GM21825 (cell line): ENCODE measurements at regions not wholly inside any gene's neighbourhood (a gene's known extent, or its start where the extent isn't known, plus 50 kb on each side); places are given as distances from the start of the nearest gene placed in this dataset.

Source experiments
- ATAC-seq: cut with Tn5 transposase; IDR thresholded peaks from one replicate; pipeline ENCODE4 v1.9.1; 2021; ENCODE audit warnings: mild to moderate bottlenecking, moderate library complexity; ENCODE audit not compliant: unreplicated experiment

DNA sequence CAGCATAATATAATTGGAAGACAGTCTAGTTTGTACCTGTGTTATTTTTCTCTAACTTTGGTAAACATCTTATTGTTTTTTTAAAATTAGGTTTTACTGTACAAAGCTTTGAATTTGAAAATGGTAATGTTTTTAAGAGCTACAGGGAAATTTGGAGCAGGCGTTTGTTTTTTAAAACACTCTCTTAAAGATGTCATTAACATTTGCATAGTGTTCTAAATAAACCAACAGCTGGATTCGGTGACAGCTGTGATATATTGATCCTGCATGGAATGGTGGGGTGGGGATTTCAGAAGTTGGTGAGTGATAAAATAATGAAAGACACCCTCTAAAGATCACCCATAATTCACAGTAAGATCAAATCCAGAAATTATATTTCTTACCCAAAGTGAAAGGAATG is 97.9 kb upstream of the PRL start:
- no peak for ATAC-seq

- no peak for ATAC-seq
These were observed 102.9 kb upstream of the PRL start for GRCh38 chr6:22399693-22400092.

DNA sequence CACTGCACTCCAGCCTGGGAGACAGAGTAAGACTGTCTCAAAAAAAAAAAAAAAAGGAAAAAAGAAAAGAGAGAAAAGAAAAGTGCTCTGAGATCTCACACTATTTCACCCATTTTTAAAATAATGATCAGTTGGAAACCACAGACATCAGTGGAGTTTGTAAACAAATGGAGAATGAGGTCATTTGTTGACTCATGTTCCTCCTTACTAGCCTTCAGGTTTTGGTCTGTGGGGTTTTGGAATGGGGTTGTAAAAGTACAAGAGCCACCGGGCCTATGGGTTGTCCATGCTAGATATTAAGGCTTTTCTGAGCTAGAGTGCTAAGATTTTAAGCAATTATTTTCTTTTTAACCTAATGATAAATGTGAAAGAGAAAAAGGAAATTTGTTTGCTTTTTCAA is 104.4 kb upstream of the PRL start:
- no peak for ATAC-seq

- ATAC-seq: no peak
These were observed 105.1 kb upstream of the PRL start for GRCh38 chr6:22401932-22402331.

- no peak for ATAC-seq
These were observed 112.7 kb upstream of the PRL start for GRCh38 chr6:22409486-22409885.

DNA sequence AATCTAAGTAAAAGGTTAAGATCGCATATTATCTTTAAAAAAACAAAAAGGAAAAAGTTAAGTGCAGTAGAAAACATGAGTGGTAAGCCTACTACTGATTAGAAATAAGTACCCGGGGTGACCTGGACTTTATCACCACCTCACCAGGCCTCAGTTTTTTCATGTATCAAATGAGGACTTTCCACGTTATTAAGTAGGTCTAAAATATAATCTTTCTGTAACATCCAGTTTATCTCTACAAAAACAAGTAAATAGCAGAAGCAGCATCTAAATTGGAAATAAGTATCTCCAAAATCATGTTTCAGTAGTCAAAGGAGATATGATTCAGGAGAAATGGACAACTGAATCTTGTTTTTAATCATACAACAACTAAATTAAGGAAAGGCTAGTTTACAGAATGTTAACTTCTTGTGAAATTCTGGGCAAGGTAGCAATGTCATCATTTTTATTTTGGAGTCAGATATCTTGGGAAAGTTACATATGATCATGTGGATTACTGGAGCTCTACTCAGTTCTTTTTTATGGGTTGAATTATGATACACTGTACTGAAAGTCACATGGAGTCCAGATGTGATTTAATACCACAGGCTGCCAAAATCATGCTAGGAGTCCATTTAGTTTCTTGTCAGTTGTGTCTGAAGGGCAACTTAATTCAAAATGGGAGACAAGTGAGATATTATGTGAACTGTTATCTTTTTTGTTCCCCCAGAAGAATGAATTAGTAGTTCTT is 114.7 kb upstream of the PRL start:
- ATAC-seq: no peak

DNA sequence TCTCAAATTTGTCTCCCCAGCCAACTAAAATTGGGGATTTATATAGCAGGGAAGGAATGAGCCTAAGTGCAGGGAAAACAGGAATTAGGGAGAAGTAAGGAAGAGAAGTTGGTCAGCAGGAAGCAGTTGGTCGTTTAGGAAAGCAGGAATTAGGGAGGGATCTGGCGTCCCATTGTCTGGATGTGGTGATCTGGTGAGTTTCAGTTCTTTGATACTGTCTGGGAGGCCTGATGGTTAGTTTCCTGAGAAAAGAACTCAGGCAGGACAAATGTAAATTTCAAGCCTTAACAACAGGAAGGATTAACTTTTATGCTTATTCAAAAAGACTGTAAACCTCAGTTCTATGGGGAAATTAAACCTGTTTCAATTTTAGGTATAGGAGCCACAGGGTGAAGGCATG is 116.2 kb upstream of the PRL start:
- no peak for ATAC-seq

GRCh38 chr6:22413681-22414311 is 117.0 kb upstream of the PRL start:
- ATAC-seq: no peak

- no peak for ATAC-seq
These were observed 121.9 kb upstream of the PRL start for GRCh38 chr6:22418714-22419113.

GRCh38 chr6:22421198-22421597 is 124.4 kb upstream of the PRL start:
- no peak for ATAC-seq

DNA sequence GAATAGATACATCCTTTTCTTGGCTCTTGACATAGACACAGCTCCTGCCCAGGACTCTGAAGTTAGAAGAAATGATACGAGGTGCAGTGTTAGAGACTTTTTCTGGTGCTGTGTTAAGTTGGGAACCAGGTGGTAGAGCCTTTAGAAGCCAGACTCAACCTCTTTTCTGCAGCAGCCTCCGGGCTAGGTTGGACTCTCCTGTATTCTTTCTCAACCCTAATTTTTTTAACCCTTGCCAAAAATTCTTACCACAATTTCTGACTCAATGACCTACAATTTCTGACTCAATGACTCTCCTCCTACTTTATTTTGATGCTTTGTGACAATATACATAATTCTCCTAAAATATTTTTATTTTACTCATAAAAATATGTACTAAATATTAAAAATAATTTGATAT is 127.4 kb upstream of the PRL start:
- ATAC-seq: no peak

DNA sequence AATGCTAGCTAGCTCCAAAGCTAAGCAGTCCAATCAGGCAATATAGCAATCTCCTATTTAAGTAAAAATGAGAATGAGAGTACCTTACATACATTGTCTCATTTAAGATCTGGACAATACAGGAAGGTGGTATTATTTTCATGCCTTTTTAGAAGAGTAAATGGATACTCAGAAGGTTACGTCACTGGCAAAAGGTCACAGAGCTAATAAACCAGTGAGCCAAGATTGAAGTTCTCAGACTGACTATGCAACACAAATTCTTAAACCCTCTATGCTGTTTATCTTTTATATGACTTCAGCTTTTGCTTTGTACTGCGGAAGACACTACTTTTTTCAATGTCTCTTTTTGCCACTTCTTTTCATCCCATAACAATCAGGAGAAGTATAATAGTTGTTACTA is 135.2 kb upstream of the PRL start:
- ATAC-seq: no peak

- ATAC-seq: no peak
These were observed 135.6 kb upstream of the HDGFL1 start for GRCh38 chr6:22433745-22434144.

- ATAC-seq: no peak
These were observed 134.2 kb upstream of the HDGFL1 start for GRCh38 chr6:22435151-22435550.

- ATAC-seq: no peak
These were observed 133.2 kb upstream of the HDGFL1 start for GRCh38 chr6:22436134-22436533.

- no peak for ATAC-seq
These were observed 131.7 kb upstream of the HDGFL1 start for GRCh38 chr6:22437665-22438064.

DNA sequence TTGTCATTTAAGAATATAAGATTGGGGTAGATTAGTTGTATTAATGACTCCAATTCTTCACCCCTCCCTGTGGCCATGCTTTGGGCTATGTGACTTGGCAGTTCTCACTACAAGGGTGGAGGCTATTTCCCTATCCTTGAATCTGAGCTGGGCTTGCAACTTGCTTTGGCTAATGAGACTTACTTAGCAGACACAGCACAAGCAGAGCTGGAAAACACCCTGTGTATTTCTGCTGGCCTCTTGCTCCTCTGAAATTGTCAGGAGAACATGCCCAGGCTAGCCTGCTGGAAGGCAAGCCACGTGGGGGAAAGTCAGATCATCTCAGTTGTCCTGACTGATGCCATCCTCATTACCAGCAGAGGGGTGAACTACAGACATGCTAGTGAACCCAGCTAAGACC is 126.5 kb upstream of the HDGFL1 start:
- no peak for ATAC-seq

DNA sequence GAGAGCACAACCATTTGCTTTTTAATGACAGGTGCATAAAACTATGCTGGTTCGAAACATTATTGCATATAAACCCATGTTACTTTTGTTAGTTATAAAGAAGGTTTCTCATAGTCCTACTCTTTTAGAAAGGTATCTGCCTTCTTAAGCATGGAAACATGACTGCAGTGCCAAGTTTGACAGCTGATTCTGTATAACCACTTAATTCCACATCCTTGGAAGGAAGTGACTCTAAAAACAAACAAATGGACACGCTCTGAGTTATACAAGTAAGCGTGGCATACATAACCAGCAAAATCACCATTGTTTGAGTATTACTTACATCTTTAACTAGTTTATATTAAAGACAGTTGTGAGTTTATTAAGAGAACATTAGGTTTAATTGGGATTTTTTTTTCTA is 125.0 kb upstream of the HDGFL1 start:
- ATAC-seq: no peak

DNA sequence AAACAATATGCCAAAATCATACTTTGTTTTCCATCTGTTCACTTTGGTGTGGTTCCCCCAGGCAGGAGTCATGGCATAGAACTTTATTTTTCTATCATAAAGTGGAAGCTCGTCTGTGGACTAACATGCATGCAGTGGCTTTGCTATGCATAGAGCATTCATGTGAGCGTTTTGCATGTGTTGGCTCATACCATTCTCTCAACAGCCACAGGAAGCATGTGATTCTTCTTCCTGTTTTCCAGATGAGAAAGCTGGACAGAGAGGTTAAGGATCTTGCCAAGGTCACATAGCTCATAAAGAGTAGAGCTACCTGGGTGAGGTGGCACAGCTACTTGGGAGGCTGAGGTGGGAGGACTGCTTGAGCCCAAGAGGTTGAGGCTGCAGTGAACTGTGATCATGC is 123.4 kb upstream of the HDGFL1 start:
- ATAC-seq: no peak

GRCh38 chr6:22447249-22448196 is 121.8 kb upstream of the HDGFL1 start:
- no peak for ATAC-seq

DNA sequence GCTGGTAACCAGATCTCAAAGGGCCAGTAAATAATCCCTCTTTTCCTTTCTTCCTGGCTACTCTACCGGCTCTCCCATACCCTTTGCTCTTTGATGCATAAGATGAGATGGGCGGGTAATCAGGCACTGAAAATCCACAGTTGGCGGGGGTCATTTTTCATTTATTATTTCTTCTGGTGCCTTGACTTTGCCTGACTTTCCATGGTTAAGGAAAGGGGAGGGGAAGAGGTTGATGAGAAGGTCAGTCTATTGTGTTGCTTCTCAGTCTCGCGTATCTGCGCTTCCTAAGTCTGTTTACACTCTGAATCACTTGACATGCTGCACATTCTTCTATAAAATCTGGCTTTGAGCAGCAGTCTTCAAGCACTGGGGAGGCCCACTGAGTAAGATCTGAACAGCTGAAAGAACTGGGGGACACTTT is 121.1 kb upstream of the HDGFL1 start:
- ATAC-seq: no peak

DNA sequence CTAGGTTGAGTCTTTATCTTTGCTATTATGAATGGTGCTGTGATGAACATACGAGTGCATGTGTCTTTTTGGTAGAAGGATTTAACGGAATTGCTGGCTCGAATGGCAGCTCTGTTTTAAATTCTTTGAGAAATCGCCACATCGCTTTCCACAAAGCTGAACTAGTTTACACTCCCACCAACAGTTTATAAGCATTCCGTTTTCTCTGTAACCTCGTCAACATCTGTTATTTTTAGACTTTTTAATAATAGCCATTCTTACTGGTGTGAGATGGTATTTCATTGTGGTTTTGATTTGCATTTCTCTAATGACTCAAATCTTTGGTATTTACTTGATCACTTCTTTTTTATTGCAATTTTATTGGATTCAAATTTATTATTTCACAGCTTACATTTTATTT is 117.4 kb upstream of the HDGFL1 start:
- ATAC-seq: no peak
